ENCODE measurements at regions not wholly inside any gene's neighbourhood (a gene's known extent, or its start where the extent isn't known, plus 50 kb on each side); places are given as distances from the start of the nearest gene placed in this dataset.

GRCh38 chr13:22063416-22064124, 392.7 kb downstream of the FGF9 start:
- no peaks in the 10 kb centered on the region for H3K27me3 Mint-ChIP-seq
- no peak overlapping the region for H3K4me3 Mint-ChIP-seq
- no peak for DNase-seq
- H3K4me1 Mint-ChIP-seq = peaks cover 46% of the 10 kb centered on the region
- POLR2A ChIA-PET = interaction anchor here (1.2 kb wide), 1 partner anchor 51 kb away, joined by 3 read pairs; no protein-coding TSS in a partner anchor
- CTCF ChIA-PET = interaction anchor here (0.8 kb wide), 1 partner anchor 8 kb away, joined by 3 read pairs; no protein-coding TSS in a partner anchor
- H3K9me3 Mint-ChIP-seq = peaks cover 3% of the 10 kb centered on the region
- H3K27ac Mint-ChIP-seq = no peak overlapping the region
- no peaks in the 10 kb centered on the region for H3K36me3 Mint-ChIP-seq (ENCODE audit: low read depth)

- CTCF ChIA-PET = no interaction called here
- Mint-ChIP-seq H3K4me1 (peaks cover 44% of the 10 kb centered on the region), H3K27ac (no peak overlapping the region), H3K27me3 (no peaks in the 10 kb centered on the region), H3K9me3 (peaks cover 3% of the 10 kb centered on the region), H3K36me3 (ENCODE audit: low read depth) (no peaks in the 10 kb centered on the region), H3K4me3 (no peak overlapping the region)
- DNase-seq = no peak
- POLR2A ChIA-PET = no interaction called here
Measured at GRCh38 chr13:22064854-22065620, 394.2 kb downstream of the FGF9 start.

- H3K4me1 Mint-ChIP-seq = peaks cover 27% of the 10 kb centered on the region
Measured at GRCh38 chr13:22073718-22074117, 402.8 kb downstream of the FGF9 start.

GRCh38 chr13:22074403-22074802, 403.5 kb downstream of the FGF9 start:
- ChIA-PET CTCF (no interaction called here), POLR2A (interaction anchor here (1.8 kb wide), 1 partner anchor 35 kb away, joined by 4 read pairs; no protein-coding TSS in a partner anchor)
- H3K4me1 Mint-ChIP-seq = peaks cover 27% of the 10 kb centered on the region
- H3K4me3 Mint-ChIP-seq = no peak overlapping the region
- DNase-seq = no peak
- H3K36me3 Mint-ChIP-seq (ENCODE audit: low read depth) = no peaks in the 10 kb centered on the region
- peaks cover 3% of the 10 kb centered on the region for H3K27me3 Mint-ChIP-seq
- no peak overlapping the region for H3K27ac Mint-ChIP-seq
- no peaks in the 10 kb centered on the region for H3K9me3 Mint-ChIP-seq

More at GRCh38 chr13:22073718-22074117, 402.8 kb downstream of the FGF9 start:
- H3K27me3 Mint-ChIP-seq = peaks cover 3% of the 10 kb centered on the region
- POLR2A ChIA-PET = no interaction called here
- no peak for DNase-seq
- no peaks in the 10 kb centered on the region for H3K36me3 Mint-ChIP-seq (ENCODE audit: low read depth)
- no peak overlapping the region for H3K4me3 Mint-ChIP-seq
- CTCF ChIA-PET = no interaction called here
- H3K9me3 Mint-ChIP-seq = no peaks in the 10 kb centered on the region
- no peak overlapping the region for H3K27ac Mint-ChIP-seq

GRCh38 chr13:22076658-22077057, 405.8 kb downstream of the FGF9 start:
- Mint-ChIP-seq H3K36me3 (ENCODE audit: low read depth) (no peaks in the 10 kb centered on the region), H3K4me3 (no peak overlapping the region), H3K4me1 (peaks cover 27% of the 10 kb centered on the region), H3K9me3 (no peaks in the 10 kb centered on the region), H3K27ac (no peak overlapping the region), H3K27me3 (peaks cover 3% of the 10 kb centered on the region)
- ChIA-PET POLR2A (no interaction called here), CTCF (interaction anchor here (0.9 kb wide), 1 partner anchor 9 kb away, joined by 3 read pairs; no protein-coding TSS in a partner anchor)
- DNase-seq = no peak

GRCh38 chr13:22077205-22077683, 406.4 kb downstream of the FGF9 start:
- Mint-ChIP-seq H3K27ac (no peak overlapping the region), H3K27me3 (peaks cover 3% of the 10 kb centered on the region), H3K4me3 (no peak overlapping the region), H3K4me1 (peaks cover 28% of the 10 kb centered on the region), H3K36me3 (ENCODE audit: low read depth) (no peaks in the 10 kb centered on the region), H3K9me3 (no peaks in the 10 kb centered on the region)
- ChIA-PET CTCF (interaction anchor here (0.9 kb wide), 1 partner anchor 9 kb away, joined by 3 read pairs; no protein-coding TSS in a partner anchor), POLR2A (no interaction called here)
- DNase-seq = no peak

GRCh38 chr13:22077764-22078163, 406.9 kb downstream of the FGF9 start:
- peaks cover 34% of the 10 kb centered on the region for H3K4me1 Mint-ChIP-seq
- no peaks in the 10 kb centered on the region for H3K36me3 Mint-ChIP-seq (ENCODE audit: low read depth)
- H3K4me3 Mint-ChIP-seq = no peak overlapping the region
- no peaks in the 10 kb centered on the region for H3K9me3 Mint-ChIP-seq
- POLR2A ChIA-PET = no interaction called here
- H3K27ac Mint-ChIP-seq = no peak overlapping the region
- DNase-seq = no peak
- CTCF ChIA-PET = no interaction called here
- peaks cover 3% of the 10 kb centered on the region for H3K27me3 Mint-ChIP-seq

- ChIA-PET POLR2A (no interaction called here), CTCF (no interaction called here)
- Mint-ChIP-seq H3K27ac (no peak overlapping the region), H3K4me1 (peaks cover 25% of the 10 kb centered on the region), H3K36me3 (ENCODE audit: low read depth) (no peaks in the 10 kb centered on the region), H3K4me3 (no peak overlapping the region), H3K9me3 (no peaks in the 10 kb centered on the region), H3K27me3 (peaks cover 3% of the 10 kb centered on the region)
- no peak for DNase-seq
Measured at GRCh38 chr13:22079961-22080360, 409.1 kb downstream of the FGF9 start.

GRCh38 chr13:22080832-22081231, 410.0 kb downstream of the FGF9 start:
- ChIA-PET POLR2A (no interaction called here), CTCF (no interaction called here)
- Mint-ChIP-seq H3K36me3 (ENCODE audit: low read depth) (no peaks in the 10 kb centered on the region), H3K4me3 (no peak overlapping the region), H3K27ac (no peak overlapping the region), H3K4me1 (peaks cover 25% of the 10 kb centered on the region), H3K9me3 (no peaks in the 10 kb centered on the region), H3K27me3 (peaks cover 4% of the 10 kb centered on the region)
- no peak for DNase-seq

GRCh38 chr13:22081430-22081829, 410.6 kb downstream of the FGF9 start:
- H3K4me3 Mint-ChIP-seq = no peak overlapping the region
- H3K36me3 Mint-ChIP-seq (ENCODE audit: low read depth) = no peaks in the 10 kb centered on the region
- peaks cover 24% of the 10 kb centered on the region for H3K4me1 Mint-ChIP-seq
- POLR2A ChIA-PET = no interaction called here
- CTCF ChIA-PET = no interaction called here
- H3K27me3 Mint-ChIP-seq = peaks cover 3% of the 10 kb centered on the region
- H3K27ac Mint-ChIP-seq = no peak overlapping the region
- no peaks in the 10 kb centered on the region for H3K9me3 Mint-ChIP-seq
- no peak for DNase-seq

GRCh38 chr13:22082030-22082429, 411.2 kb downstream of the FGF9 start:
- Mint-ChIP-seq H3K4me3 (no peak overlapping the region), H3K27ac (no peak overlapping the region), H3K4me1 (peaks cover 20% of the 10 kb centered on the region), H3K36me3 (ENCODE audit: low read depth) (no peaks in the 10 kb centered on the region), H3K27me3 (peaks cover 2% of the 10 kb centered on the region), H3K9me3 (peaks cover 2% of the 10 kb centered on the region)
- CTCF ChIA-PET = no interaction called here
- POLR2A ChIA-PET = no interaction called here
- DNase-seq = no peak

- Mint-ChIP-seq H3K9me3 (peaks cover 5% of the 10 kb centered on the region), H3K27me3 (peaks cover 2% of the 10 kb centered on the region), H3K36me3 (ENCODE audit: low read depth) (no peaks in the 10 kb centered on the region), H3K4me3 (no peak overlapping the region), H3K27ac (no peak overlapping the region), H3K4me1 (peaks cover 15% of the 10 kb centered on the region)
- no peak for DNase-seq
- ChIA-PET CTCF (no interaction called here), POLR2A (no interaction called here)
Measured at GRCh38 chr13:22082437-22083100, 411.7 kb downstream of the FGF9 start.

GRCh38 chr13:22085001-22085400, 414.1 kb downstream of the FGF9 start:
- H3K27ac Mint-ChIP-seq = no peak overlapping the region
- H3K36me3 Mint-ChIP-seq (ENCODE audit: low read depth) = no peaks in the 10 kb centered on the region
- H3K27me3 Mint-ChIP-seq = peaks cover 2% of the 10 kb centered on the region
- CTCF ChIA-PET = no interaction called here
- H3K4me3 Mint-ChIP-seq = no peak overlapping the region
- POLR2A ChIA-PET = no interaction called here
- DNase-seq = no peak
- H3K9me3 Mint-ChIP-seq = peaks cover 8% of the 10 kb centered on the region
- H3K4me1 Mint-ChIP-seq = peaks cover 13% of the 10 kb centered on the region
